ENCODE measurements at regions not wholly inside any gene's neighbourhood (a gene's known extent, or its start where the extent isn't known, plus 50 kb on each side); places are given as distances from the start of the nearest gene placed in this dataset.

DNA sequence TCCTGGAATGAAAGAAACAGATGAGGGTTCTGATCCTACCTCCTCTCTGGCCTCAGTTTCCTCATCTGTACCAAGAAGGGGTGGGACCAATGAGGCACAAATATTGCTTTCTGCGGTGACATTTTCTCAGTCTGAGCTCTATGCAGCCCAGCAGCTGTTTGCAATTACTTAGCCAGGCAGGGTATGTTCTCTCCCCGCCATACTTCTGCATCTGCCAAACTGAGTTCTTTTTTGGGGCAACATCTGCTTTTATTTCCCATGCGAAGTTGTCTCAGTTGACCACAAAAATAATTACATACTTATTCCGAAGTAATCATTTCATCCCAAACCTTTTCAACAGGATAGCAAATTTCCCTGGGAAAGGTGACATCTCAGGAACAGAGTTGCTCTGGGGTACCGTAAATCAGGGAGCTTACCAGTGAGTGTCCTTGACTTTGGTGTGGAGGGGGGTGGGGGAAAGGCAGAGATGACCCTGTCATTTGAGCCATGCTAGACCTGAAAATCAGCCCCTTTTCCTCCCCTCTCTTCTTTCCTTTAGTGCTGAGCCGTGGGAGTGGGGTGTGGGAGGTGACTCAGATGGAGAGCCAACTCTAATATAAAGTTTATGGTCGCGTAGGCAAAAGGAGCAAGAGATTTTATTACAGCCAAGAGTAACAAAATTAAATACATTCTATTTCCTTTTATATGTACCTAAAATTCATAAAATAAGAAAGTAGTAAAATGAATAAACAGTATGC is 165.7 kb upstream of the KL start:
- TF ChIP-seq POLR2AphosphoS5 (IDR thresholded peaks at IDR 0.05; ENCODE audit: low read depth, low read length) (no peak), POLR2A (IDR thresholded peaks at IDR 0.05; ENCODE audit: low read depth, low read length) (no peak)

All from GM12892 (cell line).